ENCODE measurements at regions not wholly inside any gene's neighbourhood (a gene's known extent, or its start where the extent isn't known, plus 50 kb on each side); places are given as distances from the start of the nearest gene placed in this dataset.

DNA sequence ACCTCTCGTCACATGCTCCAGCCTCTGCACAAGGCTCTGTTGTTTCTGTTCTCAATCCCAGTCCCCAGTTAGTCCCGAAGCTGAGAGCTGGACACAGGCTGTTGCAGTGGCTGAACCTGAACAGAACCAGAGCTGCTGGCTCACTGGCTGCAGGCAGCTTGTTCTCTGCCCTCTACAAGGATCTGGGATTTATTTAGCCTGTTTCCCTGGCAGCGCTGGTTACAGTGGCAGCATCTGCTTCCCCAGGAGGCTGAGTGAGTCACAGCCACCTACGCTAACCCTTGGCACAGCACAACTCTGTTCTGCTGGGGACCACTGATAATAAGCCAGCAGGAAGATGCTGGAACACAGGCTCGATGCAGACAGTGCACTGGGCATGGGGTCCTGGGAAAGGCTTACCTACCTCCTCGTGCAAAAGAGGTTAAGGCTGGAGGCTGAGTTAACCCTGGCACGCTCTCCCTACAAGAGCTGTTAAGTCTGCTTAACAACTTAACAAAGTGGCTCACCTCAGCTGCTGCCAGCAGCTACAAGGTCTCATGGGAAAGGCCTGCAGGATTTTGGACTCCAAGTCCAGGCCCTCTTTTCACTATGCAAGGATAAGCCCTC is 299.6 kb downstream of the PCNX1 start:
- no peak overlapping the region for H2AFZ ChIP-seq
- no peak overlapping the region for H3K27ac Mint-ChIP-seq
- ATAC-seq (no peak), DNase-seq (ENCODE audit: low spot score) (no peak)
- H3K4me3 Mint-ChIP-seq = no peak overlapping the region
- H3K79me2 ChIP-seq (replicated peaks; ENCODE audit: insufficient read depth) = no peaks in the 10 kb centered on the region
- H3F3A ChIP-seq (replicated peaks; ENCODE audit: low read depth) = no peaks in the 10 kb centered on the region
- no peak overlapping the region for H3K27ac ChIP-seq (ENCODE audit: low read depth)
- peaks cover 12% of the 10 kb centered on the region for H3K36me3 Mint-ChIP-seq (ENCODE audit: low read depth)
- H3K4me2 ChIP-seq = no peak overlapping the region
- H3K27me3 Mint-ChIP-seq (ENCODE audit: insufficient read depth, low read depth, poor library complexity) = peaks cover 10% of the 10 kb centered on the region
- H3K4me1 ChIP-seq (ENCODE audit: insufficient read depth) = peaks cover 2% of the 10 kb centered on the region; the same call in 1 of the 2 replicates
- H4K20me1 ChIP-seq (replicated peaks; ENCODE audit: insufficient read depth) = no peaks in the 10 kb centered on the region
- no peaks in the 10 kb centered on the region for H3K9me2 ChIP-seq (ENCODE audit: insufficient read depth)
- H3K4me1 Mint-ChIP-seq = peaks cover 10% of the 10 kb centered on the region
- H3K9me3 Mint-ChIP-seq = peaks cover 17% of the 10 kb centered on the region
- H3K27me3 ChIP-seq (ENCODE audit: insufficient read depth) = no peaks in the 10 kb centered on the region
- H3K36me3 ChIP-seq (ENCODE audit: insufficient read depth) = no peaks in the 10 kb centered on the region; the same call in 1 of the 2 replicates
- no peak overlapping the region for H3K4me3 ChIP-seq
- TF ChIP-seq STAT1 (IDR thresholded peaks at IDR 0.05; ENCODE audit: unreplicated experiment) (no peak), EZH2 (IDR thresholded peaks at IDR 0.05; ENCODE audit: low read depth, unreplicated experiment) (no peak), ZNF331 (CRISPR knock-in tag; IDR thresholded peaks at IDR 0.05; ENCODE audit: low read depth) (no peak), POLR2AphosphoS5 (IDR thresholded peaks at IDR 0.05; ENCODE audit: low read depth) (no peak), NANOG (IDR thresholded peaks at IDR 0.05; ENCODE audit: borderline replicate concordance) (no peak), ZNF114 (CRISPR knock-in tag; IDR thresholded peaks at IDR 0.05) (no peak), EZH2phosphoT487 (IDR thresholded peaks at IDR 0.05; ENCODE audit: unreplicated experiment) (no peak), CREB1 (CRISPR knock-in tag; IDR thresholded peaks at IDR 0.05; ENCODE audit: low read depth) (no peak), JUNB (IDR thresholded peaks at IDR 0.05; ENCODE audit: unreplicated experiment) (no peak)
- TF ChIP-seq, protein P1, sequence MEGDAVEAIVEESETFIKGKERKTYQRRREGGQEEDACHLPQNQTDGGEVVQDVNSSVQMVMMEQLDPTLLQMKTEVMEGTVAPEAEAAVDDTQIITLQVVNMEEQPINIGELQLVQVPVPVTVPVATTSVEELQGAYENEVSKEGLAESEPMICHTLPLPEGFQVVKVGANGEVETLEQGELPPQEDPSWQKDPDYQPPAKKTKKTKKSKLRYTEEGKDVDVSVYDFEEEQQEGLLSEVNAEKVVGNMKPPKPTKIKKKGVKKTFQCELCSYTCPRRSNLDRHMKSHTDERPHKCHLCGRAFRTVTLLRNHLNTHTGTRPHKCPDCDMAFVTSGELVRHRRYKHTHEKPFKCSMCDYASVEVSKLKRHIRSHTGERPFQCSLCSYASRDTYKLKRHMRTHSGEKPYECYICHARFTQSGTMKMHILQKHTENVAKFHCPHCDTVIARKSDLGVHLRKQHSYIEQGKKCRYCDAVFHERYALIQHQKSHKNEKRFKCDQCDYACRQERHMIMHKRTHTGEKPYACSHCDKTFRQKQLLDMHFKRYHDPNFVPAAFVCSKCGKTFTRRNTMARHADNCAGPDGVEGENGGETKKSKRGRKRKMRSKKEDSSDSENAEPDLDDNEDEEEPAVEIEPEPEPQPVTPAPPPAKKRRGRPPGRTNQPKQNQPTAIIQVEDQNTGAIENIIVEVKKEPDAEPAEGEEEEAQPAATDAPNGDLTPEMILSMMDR (conservative IDR thresholded peaks at IDR 0.05; ENCODE audit: low read depth in 2 of 2) = no peak
- TF ChIP-seq, protein P2, sequence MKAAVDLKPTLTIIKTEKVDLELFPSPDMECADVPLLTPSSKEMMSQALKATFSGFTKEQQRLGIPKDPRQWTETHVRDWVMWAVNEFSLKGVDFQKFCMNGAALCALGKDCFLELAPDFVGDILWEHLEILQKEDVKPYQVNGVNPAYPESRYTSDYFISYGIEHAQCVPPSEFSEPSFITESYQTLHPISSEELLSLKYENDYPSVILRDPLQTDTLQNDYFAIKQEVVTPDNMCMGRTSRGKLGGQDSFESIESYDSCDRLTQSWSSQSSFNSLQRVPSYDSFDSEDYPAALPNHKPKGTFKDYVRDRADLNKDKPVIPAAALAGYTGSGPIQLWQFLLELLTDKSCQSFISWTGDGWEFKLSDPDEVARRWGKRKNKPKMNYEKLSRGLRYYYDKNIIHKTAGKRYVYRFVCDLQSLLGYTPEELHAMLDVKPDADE (IDR thresholded peaks at IDR 0.05) = no peak
- TF ChIP-seq, protein P3, sequence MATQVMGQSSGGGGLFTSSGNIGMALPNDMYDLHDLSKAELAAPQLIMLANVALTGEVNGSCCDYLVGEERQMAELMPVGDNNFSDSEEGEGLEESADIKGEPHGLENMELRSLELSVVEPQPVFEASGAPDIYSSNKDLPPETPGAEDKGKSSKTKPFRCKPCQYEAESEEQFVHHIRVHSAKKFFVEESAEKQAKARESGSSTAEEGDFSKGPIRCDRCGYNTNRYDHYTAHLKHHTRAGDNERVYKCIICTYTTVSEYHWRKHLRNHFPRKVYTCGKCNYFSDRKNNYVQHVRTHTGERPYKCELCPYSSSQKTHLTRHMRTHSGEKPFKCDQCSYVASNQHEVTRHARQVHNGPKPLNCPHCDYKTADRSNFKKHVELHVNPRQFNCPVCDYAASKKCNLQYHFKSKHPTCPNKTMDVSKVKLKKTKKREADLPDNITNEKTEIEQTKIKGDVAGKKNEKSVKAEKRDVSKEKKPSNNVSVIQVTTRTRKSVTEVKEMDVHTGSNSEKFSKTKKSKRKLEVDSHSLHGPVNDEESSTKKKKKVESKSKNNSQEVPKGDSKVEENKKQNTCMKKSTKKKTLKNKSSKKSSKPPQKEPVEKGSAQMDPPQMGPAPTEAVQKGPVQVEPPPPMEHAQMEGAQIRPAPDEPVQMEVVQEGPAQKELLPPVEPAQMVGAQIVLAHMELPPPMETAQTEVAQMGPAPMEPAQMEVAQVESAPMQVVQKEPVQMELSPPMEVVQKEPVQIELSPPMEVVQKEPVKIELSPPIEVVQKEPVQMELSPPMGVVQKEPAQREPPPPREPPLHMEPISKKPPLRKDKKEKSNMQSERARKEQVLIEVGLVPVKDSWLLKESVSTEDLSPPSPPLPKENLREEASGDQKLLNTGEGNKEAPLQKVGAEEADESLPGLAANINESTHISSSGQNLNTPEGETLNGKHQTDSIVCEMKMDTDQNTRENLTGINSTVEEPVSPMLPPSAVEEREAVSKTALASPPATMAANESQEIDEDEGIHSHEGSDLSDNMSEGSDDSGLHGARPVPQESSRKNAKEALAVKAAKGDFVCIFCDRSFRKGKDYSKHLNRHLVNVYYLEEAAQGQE (IDR thresholded peaks at IDR 0.05; ENCODE audit: unreplicated experiment) = no peak
- TF ChIP-seq, protein P4, sequence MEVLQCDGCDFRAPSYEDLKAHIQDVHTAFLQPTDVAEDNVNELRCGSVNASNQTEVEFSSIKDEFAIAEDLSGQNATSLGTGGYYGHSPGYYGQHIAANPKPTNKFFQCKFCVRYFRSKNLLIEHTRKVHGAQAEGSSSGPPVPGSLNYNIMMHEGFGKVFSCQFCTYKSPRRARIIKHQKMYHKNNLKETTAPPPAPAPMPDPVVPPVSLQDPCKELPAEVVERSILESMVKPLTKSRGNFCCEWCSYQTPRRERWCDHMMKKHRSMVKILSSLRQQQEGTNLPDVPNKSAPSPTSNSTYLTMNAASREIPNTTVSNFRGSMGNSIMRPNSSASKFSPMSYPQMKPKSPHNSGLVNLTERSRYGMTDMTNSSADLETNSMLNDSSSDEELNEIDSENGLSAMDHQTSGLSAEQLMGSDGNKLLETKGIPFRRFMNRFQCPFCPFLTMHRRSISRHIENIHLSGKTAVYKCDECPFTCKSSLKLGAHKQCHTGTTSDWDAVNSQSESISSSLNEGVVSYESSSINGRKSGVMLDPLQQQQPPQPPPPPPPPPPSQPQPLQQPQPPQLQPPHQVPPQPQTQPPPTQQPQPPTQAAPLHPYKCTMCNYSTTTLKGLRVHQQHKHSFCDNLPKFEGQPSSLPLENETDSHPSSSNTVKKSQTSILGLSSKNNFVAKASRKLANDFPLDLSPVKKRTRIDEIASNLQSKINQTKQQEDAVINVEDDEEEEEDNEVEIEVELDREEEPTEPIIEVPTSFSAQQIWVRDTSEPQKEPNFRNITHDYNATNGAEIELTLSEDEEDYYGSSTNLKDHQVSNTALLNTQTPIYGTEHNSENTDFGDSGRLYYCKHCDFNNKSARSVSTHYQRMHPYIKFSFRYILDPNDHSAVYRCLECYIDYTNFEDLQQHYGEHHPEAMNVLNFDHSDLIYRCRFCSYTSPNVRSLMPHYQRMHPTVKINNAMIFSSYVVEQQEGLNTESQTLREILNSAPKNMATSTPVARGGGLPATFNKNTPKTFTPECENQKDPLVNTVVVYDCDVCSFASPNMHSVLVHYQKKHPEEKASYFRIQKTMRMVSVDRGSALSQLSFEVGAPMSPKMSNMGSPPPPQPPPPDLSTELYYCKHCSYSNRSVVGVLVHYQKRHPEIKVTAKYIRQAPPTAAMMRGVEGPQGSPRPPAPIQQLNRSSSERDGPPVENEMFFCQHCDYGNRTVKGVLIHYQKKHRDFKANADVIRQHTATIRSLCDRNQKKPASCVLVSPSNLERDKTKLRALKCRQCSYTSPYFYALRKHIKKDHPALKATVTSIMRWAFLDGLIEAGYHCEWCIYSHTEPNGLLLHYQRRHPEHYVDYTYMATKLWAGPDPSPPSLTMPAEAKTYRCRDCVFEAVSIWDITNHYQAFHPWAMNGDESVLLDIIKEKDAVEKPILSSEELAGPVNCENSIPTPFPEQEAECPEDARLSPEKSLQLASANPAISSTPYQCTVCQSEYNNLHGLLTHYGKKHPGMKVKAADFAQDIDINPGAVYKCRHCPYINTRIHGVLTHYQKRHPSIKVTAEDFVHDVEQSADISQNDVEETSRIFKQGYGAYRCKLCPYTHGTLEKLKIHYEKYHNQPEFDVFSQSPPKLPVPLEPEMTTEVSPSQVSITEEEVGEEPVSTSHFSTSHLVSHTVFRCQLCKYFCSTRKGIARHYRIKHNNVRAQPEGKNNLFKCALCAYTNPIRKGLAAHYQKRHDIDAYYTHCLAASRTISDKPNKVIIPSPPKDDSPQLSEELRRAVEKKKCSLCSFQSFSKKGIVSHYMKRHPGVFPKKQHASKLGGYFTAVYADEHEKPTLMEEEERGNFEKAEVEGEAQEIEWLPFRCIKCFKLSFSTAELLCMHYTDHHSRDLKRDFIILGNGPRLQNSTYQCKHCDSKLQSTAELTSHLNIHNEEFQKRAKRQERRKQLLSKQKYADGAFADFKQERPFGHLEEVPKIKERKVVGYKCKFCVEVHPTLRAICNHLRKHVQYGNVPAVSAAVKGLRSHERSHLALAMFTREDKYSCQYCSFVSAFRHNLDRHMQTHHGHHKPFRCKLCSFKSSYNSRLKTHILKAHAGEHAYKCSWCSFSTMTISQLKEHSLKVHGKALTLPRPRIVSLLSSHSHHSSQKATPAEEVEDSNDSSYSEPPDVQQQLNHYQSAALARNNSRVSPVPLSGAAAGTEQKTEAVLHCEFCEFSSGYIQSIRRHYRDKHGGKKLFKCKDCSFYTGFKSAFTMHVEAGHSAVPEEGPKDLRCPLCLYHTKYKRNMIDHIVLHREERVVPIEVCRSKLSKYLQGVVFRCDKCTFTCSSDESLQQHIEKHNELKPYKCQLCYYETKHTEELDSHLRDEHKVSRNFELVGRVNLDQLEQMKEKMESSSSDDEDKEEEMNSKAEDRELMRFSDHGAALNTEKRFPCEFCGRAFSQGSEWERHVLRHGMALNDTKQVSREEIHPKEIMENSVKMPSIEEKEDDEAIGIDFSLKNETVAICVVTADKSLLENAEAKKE (CRISPR knock-in tag; IDR thresholded peaks at IDR 0.05) = no peak

Data from GM23338 (cell line).